ENCODE measurements at regions not wholly inside any gene's neighbourhood (a gene's known extent, or its start where the extent isn't known, plus 50 kb on each side); places are given as distances from the start of the nearest gene placed in this dataset.
"Not testable (repeated sequence)": the region's sequence is repeated elsewhere in the genome, so short reads cannot be mapped to it uniquely, and the experiment has no call there.

- not testable (repeated sequence) for DNase-seq (ENCODE audit: low read depth in 2 of 2, low spot score in 1 of 2)
These were observed 293.5 kb upstream of the PLGLB2 start for GRCh38 chr2:87454421-87454820.

GRCh38 chr2:87455209-87455853 is 292.6 kb upstream of the PLGLB2 start:
- DNase-seq (ENCODE audit: low read depth in 2 of 2, low spot score in 1 of 2), result not testable (repeated sequence)

GRCh38 chr2:87455854-87456249 is 292.0 kb upstream of the PLGLB2 start:
- DNase-seq (ENCODE audit: low read depth in 2 of 2, low spot score in 1 of 2), result not testable (repeated sequence)

GRCh38 chr2:87456477-87457128 is 291.3 kb upstream of the PLGLB2 start:
- DNase-seq (ENCODE audit: low read depth in 2 of 2, low spot score in 1 of 2), result not testable (repeated sequence)

GRCh38 chr2:87457129-87457499 is 290.8 kb upstream of the PLGLB2 start:
- DNase-seq (ENCODE audit: low read depth in 2 of 2, low spot score in 1 of 2), result not testable (repeated sequence)

GRCh38 chr2:87458938-87459337 is 288.9 kb upstream of the PLGLB2 start:
- not testable (repeated sequence) for DNase-seq (ENCODE audit: low read depth in 2 of 2, low spot score in 1 of 2)

- not testable (repeated sequence) for DNase-seq (ENCODE audit: low read depth in 2 of 2, low spot score in 1 of 2)
These were observed 287.8 kb upstream of the PLGLB2 start for GRCh38 chr2:87460104-87460503.

GRCh38 chr2:87460662-87461061 is 287.2 kb upstream of the PLGLB2 start:
- DNase-seq (ENCODE audit: low read depth in 2 of 2, low spot score in 1 of 2), result not testable (repeated sequence)

- DNase-seq (ENCODE audit: low read depth in 2 of 2, low spot score in 1 of 2), result not testable (repeated sequence)
These were observed 286.2 kb upstream of the PLGLB2 start for GRCh38 chr2:87461671-87462070.

GRCh38 chr2:87464219-87464618 is 283.7 kb upstream of the PLGLB2 start:
- not testable (repeated sequence) for DNase-seq (ENCODE audit: low read depth in 2 of 2, low spot score in 1 of 2)

- DNase-seq (ENCODE audit: low read depth in 2 of 2, low spot score in 1 of 2), result not testable (repeated sequence)
These were observed 282.2 kb upstream of the PLGLB2 start for GRCh38 chr2:87465730-87466129.

GRCh38 chr2:87466591-87467120 is 281.2 kb upstream of the PLGLB2 start:
- DNase-seq (ENCODE audit: low read depth in 2 of 2, low spot score in 1 of 2), result peak in 1 of 2 donors; percentile 47

GRCh38 chr2:87468429-87468981 is 279.4 kb upstream of the PLGLB2 start:
- DNase-seq (ENCODE audit: low read depth in 2 of 2, low spot score in 1 of 2), result not testable (repeated sequence)

GRCh38 chr2:87469180-87470151 is 278.4 kb upstream of the PLGLB2 start:
- DNase-seq (ENCODE audit: low read depth in 2 of 2, low spot score in 1 of 2), result not testable (repeated sequence)

GRCh38 chr2:87470381-87471380 is 277.2 kb upstream of the PLGLB2 start:
- DNase-seq (ENCODE audit: low read depth in 2 of 2, low spot score in 1 of 2), result not testable (repeated sequence)

- DNase-seq (ENCODE audit: low read depth in 2 of 2, low spot score in 1 of 2), result not testable (repeated sequence)
These were observed 276.4 kb upstream of the PLGLB2 start for GRCh38 chr2:87471478-87471877.

GRCh38 chr2:87476223-87476872 is 271.5 kb upstream of the PLGLB2 start:
- DNase-seq (ENCODE audit: low read depth in 2 of 2, low spot score in 1 of 2), result not testable (repeated sequence)

- DNase-seq (ENCODE audit: low read depth in 2 of 2, low spot score in 1 of 2), result not testable (repeated sequence)
These were observed 271.0 kb upstream of the PLGLB2 start for GRCh38 chr2:87476936-87477335.
